Thyroid gland (tissue), 4 donors: ENCODE measurements at regions not wholly inside any gene's neighbourhood (a gene's known extent, or its start where the extent isn't known, plus 50 kb on each side); places are given as distances from the start of the nearest gene placed in this dataset.

ENCODE experiments used
- POLR2A ChIP-seq, 2 donors: fragments of 450-650 bp; IDR thresholded peaks; one replicate each; pipeline ENCODE4 v1.6.1; 2017; ENCODE audit warnings: antibody characterized with exemption in 2 of 2, mild to moderate bottlenecking in 2 of 2, moderate library complexity in 1 of 2
- TF ChIP-seq, protein P1 (sequence below), 6 experiments: fragments of 200-600 bp in 3 of 6; fragments of 450-650 bp in 3 of 6; sonication (generic) in 3 of 6; IDR thresholded peaks; one replicate each; pipeline ENCODE4 v1.5.1; 2016 to 2019; ENCODE audit warnings: antibody characterized with exemption in 6 of 6, mild to moderate bottlenecking in 2 of 6, inconsistent platforms in 1 of 6, moderate library complexity in 1 of 6

DNA sequence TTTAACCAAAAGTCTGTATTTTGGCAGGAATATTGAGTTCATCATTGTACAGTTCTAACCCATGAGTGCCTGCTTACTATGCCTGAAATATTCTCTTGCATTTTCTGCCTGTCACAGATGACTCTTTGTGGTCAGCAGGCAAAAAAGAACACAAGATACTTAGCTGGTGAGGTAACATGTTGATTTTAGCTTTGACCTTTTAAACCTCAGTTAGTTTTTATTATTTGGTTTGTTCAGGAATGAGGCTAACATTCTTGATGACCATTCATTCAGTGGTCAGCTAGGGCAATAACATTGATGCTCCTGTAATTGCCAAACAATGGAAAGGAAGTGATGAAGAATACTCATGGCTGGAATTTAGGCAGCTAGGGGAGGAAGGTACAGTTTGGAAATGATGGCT is 491.2 kb downstream of the PIK3C3 start:
- TF ChIP-seq POLR2A (IDR thresholded peaks at IDR 0.05) = no peak
- TF ChIP-seq, protein P1, sequence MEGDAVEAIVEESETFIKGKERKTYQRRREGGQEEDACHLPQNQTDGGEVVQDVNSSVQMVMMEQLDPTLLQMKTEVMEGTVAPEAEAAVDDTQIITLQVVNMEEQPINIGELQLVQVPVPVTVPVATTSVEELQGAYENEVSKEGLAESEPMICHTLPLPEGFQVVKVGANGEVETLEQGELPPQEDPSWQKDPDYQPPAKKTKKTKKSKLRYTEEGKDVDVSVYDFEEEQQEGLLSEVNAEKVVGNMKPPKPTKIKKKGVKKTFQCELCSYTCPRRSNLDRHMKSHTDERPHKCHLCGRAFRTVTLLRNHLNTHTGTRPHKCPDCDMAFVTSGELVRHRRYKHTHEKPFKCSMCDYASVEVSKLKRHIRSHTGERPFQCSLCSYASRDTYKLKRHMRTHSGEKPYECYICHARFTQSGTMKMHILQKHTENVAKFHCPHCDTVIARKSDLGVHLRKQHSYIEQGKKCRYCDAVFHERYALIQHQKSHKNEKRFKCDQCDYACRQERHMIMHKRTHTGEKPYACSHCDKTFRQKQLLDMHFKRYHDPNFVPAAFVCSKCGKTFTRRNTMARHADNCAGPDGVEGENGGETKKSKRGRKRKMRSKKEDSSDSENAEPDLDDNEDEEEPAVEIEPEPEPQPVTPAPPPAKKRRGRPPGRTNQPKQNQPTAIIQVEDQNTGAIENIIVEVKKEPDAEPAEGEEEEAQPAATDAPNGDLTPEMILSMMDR (IDR thresholded peaks at IDR 0.05) = no peak
